ENCODE measurements at regions not wholly inside any gene's neighbourhood (a gene's known extent, or its start where the extent isn't known, plus 50 kb on each side); places are given as distances from the start of the nearest gene placed in this dataset.
"Not testable (repeated sequence)": the region's sequence is repeated elsewhere in the genome, so short reads cannot be mapped to it uniquely, and the experiment has no call there.

- WGBS, 2 experiments (ENCODE audit: insufficient coverage in 1 of 2, insufficient read length in 1 of 2) = 94 to 96% methylated on average over 3 to 7 of the region's 7 CpGs
- H3K4me3 Mint-ChIP-seq = no peak overlapping the region
- DNase-seq = no peak
- Histone ChIP-seq H3K36me3 (ENCODE audit: control insufficient read depth, insufficient read depth, low read length) (no peaks in the 10 kb centered on the region), H3K4me1 (ENCODE audit: control insufficient read depth, insufficient read depth, low read length) (no peaks in the 10 kb centered on the region), H3K4me3 (ENCODE audit: low read length) (no peak overlapping the region), H3K9ac (ENCODE audit: extremely low read depth, low read length, poor library complexity, severe bottlenecking) (no peak overlapping the region), H3K27me3 (ENCODE audit: control insufficient read depth, insufficient read depth, low read length, poor library complexity, severe bottlenecking) (no peaks in the 10 kb centered on the region), H3K27ac (ENCODE audit: low read depth, low read length) (no peak overlapping the region), H3K9me3 (ENCODE audit: control insufficient read depth, low read length) (peaks cover 12% of the 10 kb centered on the region)
- no peaks in the 10 kb centered on the region for H3K36me3 Mint-ChIP-seq (ENCODE audit: low read depth)
- H3K27ac Mint-ChIP-seq = no peak overlapping the region
- peaks cover 20% of the 10 kb centered on the region for H3K27me3 Mint-ChIP-seq (ENCODE audit: insufficient read depth)
- peaks cover 15% of the 10 kb centered on the region for H3K9me3 Mint-ChIP-seq
- TF ChIP-seq CTCF (conservative IDR thresholded peaks at IDR 0.05) = no peak
- H3K4me1 Mint-ChIP-seq = no peaks in the 10 kb centered on the region
Measured at GRCh38 chr17:28256881-28257280, 62.1 kb upstream of the TMEM97 start.

GRCh38 chr17:28258347-28258887 lies 60.6 kb upstream of the TMEM97 start:
- Histone ChIP-seq H3K9ac (ENCODE audit: extremely low read depth, low read length, poor library complexity, severe bottlenecking) (no peak overlapping the region), H3K27me3 (ENCODE audit: control insufficient read depth, insufficient read depth, low read length, poor library complexity, severe bottlenecking) (no peaks in the 10 kb centered on the region), H3K4me3 (ENCODE audit: low read length) (no peak overlapping the region), H3K36me3 (ENCODE audit: control insufficient read depth, insufficient read depth, low read length) (no peaks in the 10 kb centered on the region), H3K4me1 (ENCODE audit: control insufficient read depth, insufficient read depth, low read length) (no peaks in the 10 kb centered on the region), H3K27ac (ENCODE audit: low read depth, low read length) (no peak overlapping the region), H3K9me3 (ENCODE audit: control insufficient read depth, low read length) (peaks cover 27% of the 10 kb centered on the region)
- no peak for DNase-seq
- 85 to 97% methylated on average over 4 to 5 of the region's 5 CpGs for WGBS, 2 experiments (ENCODE audit: insufficient coverage in 1 of 2, insufficient read length in 1 of 2)
- H3K27ac Mint-ChIP-seq = no peak overlapping the region
- peaks cover 29% of the 10 kb centered on the region for H3K9me3 Mint-ChIP-seq
- H3K27me3 Mint-ChIP-seq (ENCODE audit: insufficient read depth) = peaks cover 20% of the 10 kb centered on the region
- H3K4me1 Mint-ChIP-seq = no peaks in the 10 kb centered on the region
- H3K4me3 Mint-ChIP-seq = no peak overlapping the region
- TF ChIP-seq CTCF (conservative IDR thresholded peaks at IDR 0.05) = no peak
- H3K36me3 Mint-ChIP-seq (ENCODE audit: low read depth) = no peaks in the 10 kb centered on the region

- Histone ChIP-seq H3K36me3 (ENCODE audit: control insufficient read depth, insufficient read depth, low read length) (no peaks in the 10 kb centered on the region), H3K4me1 (ENCODE audit: control insufficient read depth, insufficient read depth, low read length) (no peaks in the 10 kb centered on the region), H3K9me3 (ENCODE audit: control insufficient read depth, low read length) (peaks cover 46% of the 10 kb centered on the region), H3K27me3 (ENCODE audit: control insufficient read depth, insufficient read depth, low read length, poor library complexity, severe bottlenecking) (no peaks in the 10 kb centered on the region), H3K27ac (ENCODE audit: low read depth, low read length) (no peak overlapping the region), H3K4me3 (ENCODE audit: low read length) (no peak overlapping the region), H3K9ac (ENCODE audit: extremely low read depth, low read length, poor library complexity, severe bottlenecking) (no peak overlapping the region)
- 80 to 88% methylated on average over 2 of the region's 2 CpGs for WGBS, 2 experiments (ENCODE audit: insufficient coverage in 1 of 2, insufficient read length in 1 of 2)
- Mint-ChIP-seq H3K4me3 (no peak overlapping the region), H3K27me3 (ENCODE audit: insufficient read depth) (peaks cover 15% of the 10 kb centered on the region), H3K36me3 (ENCODE audit: low read depth) (peaks cover 5% of the 10 kb centered on the region), H3K4me1 (no peaks in the 10 kb centered on the region), H3K27ac (no peak overlapping the region), H3K9me3 (peaks cover 51% of the 10 kb centered on the region)
- TF ChIP-seq CTCF (conservative IDR thresholded peaks at IDR 0.05) = no peak
- no peak for DNase-seq
Measured at GRCh38 chr17:28261219-28261618, 57.8 kb upstream of the TMEM97 start.

GRCh38 chr17:28262123-28262745 lies 56.8 kb upstream of the TMEM97 start:
- not testable (repeated sequence) for H3K36me3 ChIP-seq (ENCODE audit: control insufficient read depth, insufficient read depth, low read length); H3K27ac Mint-ChIP-seq; DNase-seq; H3K27ac ChIP-seq (ENCODE audit: low read depth, low read length); H3K36me3 Mint-ChIP-seq (ENCODE audit: low read depth); H3K27me3 ChIP-seq (ENCODE audit: control insufficient read depth, insufficient read depth, low read length, poor library complexity, severe bottlenecking); H3K4me3 Mint-ChIP-seq; H3K4me3 ChIP-seq (ENCODE audit: low read length); H3K4me1 Mint-ChIP-seq; H3K9ac ChIP-seq (ENCODE audit: extremely low read depth, low read length, poor library complexity, severe bottlenecking); H3K4me1 ChIP-seq (ENCODE audit: control insufficient read depth, insufficient read depth, low read length)
- WGBS, 2 experiments (ENCODE audit: insufficient coverage in 1 of 2, insufficient read length in 1 of 2) = 86 to 96% methylated on average over 4 to 10 of the region's 10 CpGs
- H3K9me3 ChIP-seq (ENCODE audit: control insufficient read depth, low read length) = peaks cover 56% of the 10 kb centered on the region
- H3K9me3 Mint-ChIP-seq = peaks cover 61% of the 10 kb centered on the region
- H3K27me3 Mint-ChIP-seq (ENCODE audit: insufficient read depth) = peaks cover 11% of the 10 kb centered on the region

GRCh38 chr17:28264902-28265548 lies 54.0 kb upstream of the TMEM97 start:
- DNase-seq; H3K4me1 ChIP-seq (ENCODE audit: control insufficient read depth, insufficient read depth, low read length); H3K36me3 Mint-ChIP-seq (ENCODE audit: low read depth); H3K9ac ChIP-seq (ENCODE audit: extremely low read depth, low read length, poor library complexity, severe bottlenecking); H3K27me3 ChIP-seq (ENCODE audit: control insufficient read depth, insufficient read depth, low read length, poor library complexity, severe bottlenecking); H3K27ac Mint-ChIP-seq; H3K4me3 Mint-ChIP-seq; H3K4me3 ChIP-seq (ENCODE audit: low read length); H3K4me1 Mint-ChIP-seq; H3K36me3 ChIP-seq (ENCODE audit: control insufficient read depth, insufficient read depth, low read length); H3K27ac ChIP-seq (ENCODE audit: low read depth, low read length): not testable (repeated sequence)
- peaks cover 56% of the 10 kb centered on the region for H3K9me3 ChIP-seq (ENCODE audit: control insufficient read depth, low read length)
- Mint-ChIP-seq H3K27me3 (ENCODE audit: insufficient read depth) (peaks cover 11% of the 10 kb centered on the region), H3K9me3 (peaks cover 72% of the 10 kb centered on the region)
- WGBS, 2 experiments (ENCODE audit: insufficient coverage in 1 of 2, insufficient read length in 1 of 2) = 84 to 89% methylated on average over 5 of the region's 5 CpGs

All from endodermal cell (in vitro differentiated cells).